Suprapubic skin (tissue), 3 donors: ENCODE measurements at regions not wholly inside any gene's neighbourhood (a gene's known extent, or its start where the extent isn't known, plus 50 kb on each side); places are given as distances from the start of the nearest gene placed in this dataset.

Source experiments
- EP300 ChIP-seq: sonication (generic); formaldehyde crosslinking; IDR thresholded peaks from one replicate; pipeline ENCODE4 v1.6.1; 2017; ENCODE audit warnings: antibody characterized with exemption
- POLR2A ChIP-seq, 2 donors: fragments of 450-650 bp; IDR thresholded peaks; one replicate each; pipeline ENCODE4 v1.6.1; 2017; ENCODE audit warnings: antibody characterized with exemption in 2 of 2, mild to moderate bottlenecking in 2 of 2, moderate library complexity in 2 of 2
- TF ChIP-seq, protein P1 (sequence below), 2 donors: fragments of 200-600 bp in 1 of 2; fragments of 450-650 bp in 1 of 2; sonication (generic) in 1 of 2; IDR thresholded peaks; one replicate each; pipeline ENCODE4 v1.5.1; 2016 to 2019; ENCODE audit warnings: antibody characterized with exemption in 2 of 2, mild to moderate bottlenecking in 1 of 2, moderate library complexity in 1 of 2

DNA sequence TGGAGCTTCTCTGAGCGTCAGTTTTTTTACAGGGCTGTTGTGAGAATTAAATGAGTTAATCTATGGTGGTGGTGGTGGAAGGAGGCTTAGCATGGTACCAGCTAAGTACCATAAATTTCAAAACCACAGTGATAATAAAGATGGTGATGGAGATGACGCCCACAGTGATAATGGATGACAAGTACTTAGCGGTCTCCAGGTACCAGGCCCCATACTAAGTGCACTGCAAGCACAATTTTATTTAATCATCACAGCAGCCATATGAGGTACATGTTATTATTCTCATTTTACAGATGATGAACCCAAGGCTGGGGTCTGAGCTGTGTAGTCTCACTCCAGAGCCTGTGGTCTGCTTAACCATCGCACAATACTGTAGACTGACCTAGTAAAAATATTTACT, 75.1 kb downstream of the PAX1 start:
- TF ChIP-seq, protein P1, sequence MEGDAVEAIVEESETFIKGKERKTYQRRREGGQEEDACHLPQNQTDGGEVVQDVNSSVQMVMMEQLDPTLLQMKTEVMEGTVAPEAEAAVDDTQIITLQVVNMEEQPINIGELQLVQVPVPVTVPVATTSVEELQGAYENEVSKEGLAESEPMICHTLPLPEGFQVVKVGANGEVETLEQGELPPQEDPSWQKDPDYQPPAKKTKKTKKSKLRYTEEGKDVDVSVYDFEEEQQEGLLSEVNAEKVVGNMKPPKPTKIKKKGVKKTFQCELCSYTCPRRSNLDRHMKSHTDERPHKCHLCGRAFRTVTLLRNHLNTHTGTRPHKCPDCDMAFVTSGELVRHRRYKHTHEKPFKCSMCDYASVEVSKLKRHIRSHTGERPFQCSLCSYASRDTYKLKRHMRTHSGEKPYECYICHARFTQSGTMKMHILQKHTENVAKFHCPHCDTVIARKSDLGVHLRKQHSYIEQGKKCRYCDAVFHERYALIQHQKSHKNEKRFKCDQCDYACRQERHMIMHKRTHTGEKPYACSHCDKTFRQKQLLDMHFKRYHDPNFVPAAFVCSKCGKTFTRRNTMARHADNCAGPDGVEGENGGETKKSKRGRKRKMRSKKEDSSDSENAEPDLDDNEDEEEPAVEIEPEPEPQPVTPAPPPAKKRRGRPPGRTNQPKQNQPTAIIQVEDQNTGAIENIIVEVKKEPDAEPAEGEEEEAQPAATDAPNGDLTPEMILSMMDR (IDR thresholded peaks at IDR 0.05), result no peak
- TF ChIP-seq POLR2A (IDR thresholded peaks at IDR 0.05) (no peak), EP300 (no peak)
